ENCODE measurements at regions not wholly inside any gene's neighbourhood (a gene's known extent, or its start where the extent isn't known, plus 50 kb on each side); places are given as distances from the start of the nearest gene placed in this dataset.

DNA sequence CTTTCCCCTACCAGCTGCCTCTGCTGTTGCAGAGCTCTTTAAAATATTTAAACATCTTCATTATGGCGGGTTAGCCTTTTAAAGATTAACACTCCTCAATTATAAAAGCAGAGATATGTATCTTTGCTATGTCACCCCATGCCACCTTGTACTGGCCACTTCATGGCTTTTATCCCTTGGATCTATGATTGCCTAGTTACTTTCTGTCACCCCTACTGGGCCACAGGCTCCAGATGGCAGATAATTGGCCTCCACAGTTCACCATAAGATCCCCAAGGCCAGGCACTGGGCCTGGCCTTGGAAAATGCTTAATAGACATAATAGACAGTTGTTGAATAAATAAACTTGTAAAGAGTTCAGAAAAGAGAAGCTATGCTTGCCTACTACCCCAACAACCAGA is 142.0 kb upstream of the SHB start:
- no peak for TF ChIP-seq EZH2 (IDR thresholded peaks at IDR 0.05; ENCODE audit: low read length, missing control alignments)
- TF ChIP-seq, protein P1, sequence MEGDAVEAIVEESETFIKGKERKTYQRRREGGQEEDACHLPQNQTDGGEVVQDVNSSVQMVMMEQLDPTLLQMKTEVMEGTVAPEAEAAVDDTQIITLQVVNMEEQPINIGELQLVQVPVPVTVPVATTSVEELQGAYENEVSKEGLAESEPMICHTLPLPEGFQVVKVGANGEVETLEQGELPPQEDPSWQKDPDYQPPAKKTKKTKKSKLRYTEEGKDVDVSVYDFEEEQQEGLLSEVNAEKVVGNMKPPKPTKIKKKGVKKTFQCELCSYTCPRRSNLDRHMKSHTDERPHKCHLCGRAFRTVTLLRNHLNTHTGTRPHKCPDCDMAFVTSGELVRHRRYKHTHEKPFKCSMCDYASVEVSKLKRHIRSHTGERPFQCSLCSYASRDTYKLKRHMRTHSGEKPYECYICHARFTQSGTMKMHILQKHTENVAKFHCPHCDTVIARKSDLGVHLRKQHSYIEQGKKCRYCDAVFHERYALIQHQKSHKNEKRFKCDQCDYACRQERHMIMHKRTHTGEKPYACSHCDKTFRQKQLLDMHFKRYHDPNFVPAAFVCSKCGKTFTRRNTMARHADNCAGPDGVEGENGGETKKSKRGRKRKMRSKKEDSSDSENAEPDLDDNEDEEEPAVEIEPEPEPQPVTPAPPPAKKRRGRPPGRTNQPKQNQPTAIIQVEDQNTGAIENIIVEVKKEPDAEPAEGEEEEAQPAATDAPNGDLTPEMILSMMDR (conservative IDR thresholded peaks at IDR 0.05 in 1 of 2, IDR thresholded peaks at IDR 0.05 in 1 of 2; ENCODE audit: low read depth in 1 of 2, low read length in 2 of 2): no peak
